GM12875 (cell line): ENCODE measurements at regions not wholly inside any gene's neighbourhood (a gene's known extent, or its start where the extent isn't known, plus 50 kb on each side); places are given as distances from the start of the nearest gene placed in this dataset.
"Not testable (repeated sequence)": the region's sequence is repeated elsewhere in the genome, so short reads cannot be mapped to it uniquely, and the experiment has no call there.

Experiments
- H3K4me3 ChIP-seq: one replicate; pipeline ENCODE4 v1.5.1; 2011; ENCODE audit warnings: low read depth, low read length, control low read depth
- CTCF ChIP-seq: IDR thresholded peaks from 2 replicates; pipeline ENCODE4 v1.5.1; 2011; ENCODE audit warnings: low read depth, mild to moderate bottlenecking, control low read depth, inconsistent platforms, low read length, moderate library complexity, borderline replicate concordance; ENCODE audit not compliant: insufficient read depth

GRCh38 chr5:104513121-104513602 is 950.6 kb upstream of the NUDT12 start:
- no peak overlapping the region for H3K4me3 ChIP-seq
- TF ChIP-seq CTCF: no peak

GRCh38 chr5:104512063-104512825 is 949.7 kb upstream of the NUDT12 start:
- no peak overlapping the region for H3K4me3 ChIP-seq
- no peak for TF ChIP-seq CTCF

- H3K4me3 ChIP-seq: no peak overlapping the region
- TF ChIP-seq CTCF: no peak
Observed at GRCh38 chr5:104498281-104498680, 935.7 kb upstream of the NUDT12 start.

- TF ChIP-seq CTCF: no peak
- H3K4me3 ChIP-seq: no peak overlapping the region
Observed at GRCh38 chr5:104494083-104494482, 931.5 kb upstream of the NUDT12 start.

GRCh38 chr5:104472811-104473210 is 910.2 kb upstream of the NUDT12 start:
- TF ChIP-seq CTCF: no peak
- no peak overlapping the region for H3K4me3 ChIP-seq

- no peak for TF ChIP-seq CTCF
Observed at GRCh38 chr5:104456122-104456521, 893.5 kb upstream of the NUDT12 start.

GRCh38 chr5:104452550-104452949 is 890.0 kb upstream of the NUDT12 start:
- TF ChIP-seq CTCF: no peak
- no peak overlapping the region for H3K4me3 ChIP-seq

More at GRCh38 chr5:104456122-104456521, 893.5 kb upstream of the NUDT12 start:
- H3K4me3 ChIP-seq: no peak overlapping the region

- not testable (repeated sequence) for H3K4me3 ChIP-seq
Observed at GRCh38 chr5:104451911-104452310, 889.3 kb upstream of the NUDT12 start.
